Ectodermal cell (in vitro differentiated cells): ENCODE measurements at regions not wholly inside any gene's neighbourhood (a gene's known extent, or its start where the extent isn't known, plus 50 kb on each side); places are given as distances from the start of the nearest gene placed in this dataset.
"Not testable (repeated sequence)": the region's sequence is repeated elsewhere in the genome, so short reads cannot be mapped to it uniquely, and the experiment has no call there.

Source experiments
- H3K27ac ChIP-seq: 2 replicates; pipeline ENCODE4 v1.7.0; 2013; ENCODE audit warnings: mild to moderate bottlenecking, low read depth, low read length; ENCODE audit not compliant: insufficient read depth, poor library complexity, severe bottlenecking
- H3K27me3 ChIP-seq: 2 replicates; pipeline ENCODE4 v1.7.0; 2013; ENCODE audit warnings: mild to moderate bottlenecking, low read length; ENCODE audit not compliant: insufficient read depth, control insufficient read depth, poor library complexity, severe bottlenecking
- H3K36me3 ChIP-seq: one replicate; pipeline ENCODE4 v1.7.0; 2013; ENCODE audit warnings: low read length; ENCODE audit not compliant: control insufficient read depth, insufficient read depth
- H3K4me1 ChIP-seq: one replicate; pipeline ENCODE4 v1.7.0; 2013; ENCODE audit warnings: low read length; ENCODE audit not compliant: control insufficient read depth, insufficient read depth
- H3K4me3 ChIP-seq: 2 replicates; pipeline ENCODE4 v1.7.0; 2013; ENCODE audit warnings: low read depth, low read length, control low read depth; ENCODE audit not compliant: insufficient read depth
- H3K9me3 ChIP-seq: 2 replicates; pipeline ENCODE4 v1.7.0; 2013; ENCODE audit warnings: mild to moderate bottlenecking, low read length, moderate library complexity; ENCODE audit not compliant: control insufficient read depth
- WGBS, 2 experiments: methylation state at CpG; one replicate each; pipeline ENCODE4 v1.1.7; 2013; ENCODE audit warnings: missing lambda C conversion rate in 2 of 2; 5-methylcytosine and 5-hydroxymethylcytosine counted together

GRCh38 chr1:181222972-181223505 is 134.5 kb downstream of the IER5 start:
- 91 to 97% methylated on average over 7 of the region's 7 CpGs for WGBS, 2 experiments
- peaks cover 5% of the 10 kb centered on the region for H3K4me1 ChIP-seq
- H3K4me3 ChIP-seq: no peak overlapping the region
- no peaks in the 10 kb centered on the region for H3K27me3 ChIP-seq
- no peak overlapping the region for H3K27ac ChIP-seq
- H3K36me3 ChIP-seq: no peaks in the 10 kb centered on the region
- no peaks in the 10 kb centered on the region for H3K9me3 ChIP-seq

- 89 to 90% methylated on average over 3 of the region's 4 CpGs for WGBS, 2 experiments
Measured at GRCh38 chr1:181226728-181227127, 138.2 kb downstream of the IER5 start.

GRCh38 chr1:181239086-181239485 is 150.6 kb downstream of the IER5 start:
- 92 to 93% methylated on average over 2 of the region's 2 CpGs for WGBS, 2 experiments
- no peak overlapping the region for H3K4me3 ChIP-seq
- no peaks in the 10 kb centered on the region for H3K36me3 ChIP-seq
- no peaks in the 10 kb centered on the region for H3K4me1 ChIP-seq
- no peaks in the 10 kb centered on the region for H3K27me3 ChIP-seq
- H3K27ac ChIP-seq: no peak overlapping the region
- H3K9me3 ChIP-seq: no peaks in the 10 kb centered on the region

More at GRCh38 chr1:181226728-181227127, 138.2 kb downstream of the IER5 start:
- H3K4me1 ChIP-seq, H3K27ac ChIP-seq, H3K4me3 ChIP-seq, H3K27me3 ChIP-seq, H3K9me3 ChIP-seq, H3K36me3 ChIP-seq: not testable (repeated sequence)

- not testable (repeated sequence) for H3K9me3 ChIP-seq, H3K27me3 ChIP-seq, H3K27ac ChIP-seq, H3K4me1 ChIP-seq, H3K36me3 ChIP-seq, H3K4me3 ChIP-seq
- 95 to 98% methylated on average over 7 to 8 of the region's 8 CpGs for whole genome bisulfite sequencing, 2 experiments
Measured at GRCh38 chr1:181246320-181246719, 157.8 kb downstream of the IER5 start.

GRCh38 chr1:181248361-181248760 is 159.9 kb downstream of the IER5 start:
- 90 to 94% methylated on average over 2 of the region's 2 CpGs for WGBS, 2 experiments
- H3K27me3 ChIP-seq, H3K4me3 ChIP-seq, H3K36me3 ChIP-seq, H3K9me3 ChIP-seq, H3K4me1 ChIP-seq, H3K27ac ChIP-seq: not testable (repeated sequence)

- H3K4me1 ChIP-seq: no peaks in the 10 kb centered on the region
- H3K9me3 ChIP-seq: no peaks in the 10 kb centered on the region
- H3K27me3 ChIP-seq: no peaks in the 10 kb centered on the region
- whole genome bisulfite sequencing, 2 experiments: 95 to 100% methylated on average over 3 of the region's 3 CpGs
- H3K27ac ChIP-seq: no peak overlapping the region
- H3K36me3 ChIP-seq: no peaks in the 10 kb centered on the region
- H3K4me3 ChIP-seq: no peak overlapping the region
Measured at GRCh38 chr1:181249186-181249585, 160.7 kb downstream of the IER5 start.

GRCh38 chr1:181250038-181250437 is 161.5 kb downstream of the IER5 start:
- 95 to 98% methylated on average over 2 of the region's 2 CpGs for WGBS, 2 experiments
- Histone ChIP-seq H3K36me3 (no peaks in the 10 kb centered on the region), H3K27me3 (no peaks in the 10 kb centered on the region), H3K9me3 (no peaks in the 10 kb centered on the region), H3K27ac (no peak overlapping the region), H3K4me3 (no peak overlapping the region), H3K4me1 (no peaks in the 10 kb centered on the region)

GRCh38 chr1:181251001-181251712 is 162.7 kb downstream of the IER5 start:
- no peaks in the 10 kb centered on the region for H3K9me3 ChIP-seq
- H3K27me3 ChIP-seq: no peaks in the 10 kb centered on the region
- H3K27ac ChIP-seq: no peak overlapping the region
- 75 to 76% methylated on average over 5 of the region's 5 CpGs for WGBS, 2 experiments
- H3K36me3 ChIP-seq: no peaks in the 10 kb centered on the region
- H3K4me3 ChIP-seq: no peak overlapping the region
- no peaks in the 10 kb centered on the region for H3K4me1 ChIP-seq

GRCh38 chr1:181251713-181252075 is 163.2 kb downstream of the IER5 start:
- WGBS, 2 experiments: 14 to 20% methylated on average over 5 to 6 of the region's 6 CpGs
- no peaks in the 10 kb centered on the region for H3K9me3 ChIP-seq
- no peaks in the 10 kb centered on the region for H3K27me3 ChIP-seq
- no peak overlapping the region for H3K4me3 ChIP-seq
- H3K27ac ChIP-seq: no peak overlapping the region
- no peaks in the 10 kb centered on the region for H3K36me3 ChIP-seq
- no peaks in the 10 kb centered on the region for H3K4me1 ChIP-seq

GRCh38 chr1:181253601-181254000 is 165.1 kb downstream of the IER5 start:
- not testable (repeated sequence) for H3K27me3 ChIP-seq, H3K4me1 ChIP-seq, H3K36me3 ChIP-seq, H3K27ac ChIP-seq, H3K9me3 ChIP-seq, H3K4me3 ChIP-seq
- WGBS, 2 experiments: 45 to 60% methylated on average over 1 to 2 of the region's 2 CpGs
